Superior temporal gyrus (tissue), 1 donor: ENCODE measurements at regions not wholly inside any gene's neighbourhood (a gene's known extent, or its start where the extent isn't known, plus 50 kb on each side); places are given as distances from the start of the nearest gene placed in this dataset.
"Not testable (repeated sequence)": the region's sequence is repeated elsewhere in the genome, so short reads cannot be mapped to it uniquely, and the experiment has no call there.

Experiments used
- DNase-seq: peaks from one replicate; pipeline ENCODE4 v3.0.0-alpha.2; 2016; ENCODE audit errors: extremely low spot score

GRCh38 chr5:36426070-36426469 is 124.4 kb upstream of the RANBP3L start:
- DNase-seq, result not testable (repeated sequence)

DNA sequence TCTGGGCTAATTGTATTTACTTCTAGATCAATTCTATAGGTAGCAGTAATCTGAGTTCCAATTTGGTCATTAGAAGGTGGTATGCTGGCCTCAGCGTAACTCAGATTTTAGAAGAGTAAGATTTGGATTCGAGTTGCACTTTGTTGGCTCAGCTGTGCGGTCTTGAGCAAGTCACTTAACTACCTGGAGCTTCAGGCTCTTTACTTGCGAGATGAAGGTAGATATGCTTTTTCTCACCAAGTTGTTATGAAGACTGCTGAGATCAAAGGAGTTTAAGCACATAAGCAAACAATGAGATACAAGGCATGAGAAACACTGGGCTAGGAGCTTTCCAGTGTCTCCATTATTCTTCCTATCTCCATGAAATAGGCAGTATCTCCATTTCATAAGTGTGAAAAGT is 133.8 kb upstream of the RANBP3L start:
- DNase-seq, result no peak

DNA sequence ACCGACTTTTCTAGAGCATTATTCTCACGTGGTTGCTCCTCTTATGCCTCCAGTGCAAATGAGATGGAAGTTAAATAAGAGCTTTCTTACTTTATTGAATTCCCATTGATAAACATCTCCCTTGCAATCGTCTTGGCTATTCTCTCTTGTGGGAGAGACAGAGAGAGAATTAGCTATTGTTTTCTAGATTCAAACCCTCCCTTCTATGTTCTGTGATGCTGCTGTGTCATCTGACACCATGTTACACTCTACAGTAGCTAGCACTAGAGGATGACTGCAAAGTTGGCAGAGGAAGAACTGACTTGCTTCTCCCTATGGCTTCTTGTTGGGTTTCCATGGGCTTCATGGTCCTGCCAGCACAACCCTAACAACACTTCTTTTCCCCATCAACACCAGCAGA is 134.6 kb upstream of the RANBP3L start:
- peak; percentile 80 for DNase-seq

GRCh38 chr5:36438765-36439561 is 137.3 kb upstream of the RANBP3L start:
- peak; percentile 49 for DNase-seq

DNA sequence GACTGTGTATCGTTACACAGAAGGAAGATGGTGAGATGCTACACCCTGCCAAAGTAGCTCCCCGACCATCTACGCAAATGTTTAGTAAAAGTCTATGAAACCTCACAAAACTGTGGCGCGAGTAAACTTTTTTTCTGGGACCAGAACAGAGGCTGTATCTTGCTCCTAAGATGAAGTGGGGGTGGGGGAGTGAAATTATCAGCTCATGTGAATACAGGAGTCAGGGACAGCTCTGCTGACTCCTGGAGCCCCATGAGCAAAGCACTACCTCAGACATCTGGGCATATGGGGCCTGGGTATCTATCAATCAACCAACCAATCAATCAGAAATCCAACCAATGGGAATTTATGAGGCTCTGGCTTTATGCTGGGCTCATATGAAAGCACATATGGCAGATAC is 138.6 kb upstream of the RANBP3L start:
- DNase-seq, result no peak

DNA sequence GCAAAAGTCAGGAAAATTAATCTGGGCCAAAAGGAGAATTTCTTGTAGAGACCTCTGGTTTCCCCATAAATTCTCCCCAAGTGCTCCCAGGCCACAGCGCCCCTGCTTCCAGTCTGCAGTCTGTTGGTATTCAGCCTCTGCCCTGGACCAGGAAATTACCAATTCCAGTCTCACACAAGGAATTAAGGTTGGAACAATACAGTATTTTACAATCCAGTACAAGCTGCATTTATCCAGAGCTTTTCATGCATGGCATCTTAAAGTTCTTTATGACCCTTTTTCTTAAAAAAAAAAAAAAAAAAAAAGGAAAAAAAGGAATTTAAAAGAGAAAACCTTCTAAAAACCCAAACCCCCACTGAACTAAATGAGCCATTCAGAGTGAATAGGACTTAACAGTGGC is 139.6 kb upstream of the RANBP3L start:
- no peak for DNase-seq

GRCh38 chr5:36442352-36442751 is 140.7 kb upstream of the RANBP3L start:
- no peak for DNase-seq

GRCh38 chr5:36442796-36443195 is 141.1 kb upstream of the RANBP3L start:
- no peak for DNase-seq

GRCh38 chr5:36443941-36444340 is 142.2 kb upstream of the RANBP3L start:
- no peak for DNase-seq

DNA sequence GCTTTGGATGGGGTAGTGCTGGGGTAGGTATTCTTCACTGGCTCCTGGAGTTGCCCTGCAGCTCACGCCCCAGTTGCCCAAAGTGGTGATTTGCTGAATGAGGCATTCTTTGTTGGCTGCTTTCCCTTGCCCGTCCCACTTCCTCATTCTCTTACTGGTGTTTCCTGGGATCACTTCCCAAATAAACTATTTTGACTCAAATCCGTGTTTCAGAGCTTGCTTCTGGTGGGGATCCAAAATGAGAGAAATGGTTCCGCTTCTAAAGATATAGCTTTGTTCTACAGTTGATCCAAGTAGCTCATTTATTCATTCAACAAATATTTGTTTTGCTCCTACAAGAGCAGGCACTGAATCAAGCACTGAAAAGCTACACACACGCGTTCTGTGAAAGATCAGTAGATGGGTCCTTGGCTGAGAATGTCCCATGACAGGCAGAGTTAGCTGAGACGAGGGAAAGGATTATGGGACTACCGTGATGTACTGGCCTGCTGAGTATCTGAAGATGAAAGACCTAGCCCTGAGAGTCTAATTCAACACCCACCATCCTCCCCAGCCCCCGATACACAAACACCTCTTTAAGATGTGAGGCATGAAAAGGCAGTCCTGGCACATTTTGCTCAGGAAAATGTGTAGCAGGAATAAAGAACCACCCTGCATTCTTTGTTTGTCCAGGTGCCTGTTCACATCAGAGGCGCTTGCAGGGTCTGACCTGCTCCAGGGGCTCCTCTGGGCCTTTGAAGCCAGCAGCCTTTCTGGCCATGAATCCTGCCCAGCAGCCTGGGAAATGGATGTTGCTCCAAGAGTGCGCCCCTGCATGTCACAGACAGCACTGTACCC is 143.1 kb upstream of the RANBP3L start:
- DNase-seq, result peak; percentile 46

GRCh38 chr5:36447776-36448175 is 146.1 kb upstream of the RANBP3L start:
- no peak for DNase-seq

- DNase-seq, result no peak
Measured at GRCh38 chr5:36450229-36451014, 148.7 kb upstream of the RANBP3L start.

GRCh38 chr5:36452424-36453006 is 150.8 kb upstream of the RANBP3L start:
- no peak for DNase-seq

DNA sequence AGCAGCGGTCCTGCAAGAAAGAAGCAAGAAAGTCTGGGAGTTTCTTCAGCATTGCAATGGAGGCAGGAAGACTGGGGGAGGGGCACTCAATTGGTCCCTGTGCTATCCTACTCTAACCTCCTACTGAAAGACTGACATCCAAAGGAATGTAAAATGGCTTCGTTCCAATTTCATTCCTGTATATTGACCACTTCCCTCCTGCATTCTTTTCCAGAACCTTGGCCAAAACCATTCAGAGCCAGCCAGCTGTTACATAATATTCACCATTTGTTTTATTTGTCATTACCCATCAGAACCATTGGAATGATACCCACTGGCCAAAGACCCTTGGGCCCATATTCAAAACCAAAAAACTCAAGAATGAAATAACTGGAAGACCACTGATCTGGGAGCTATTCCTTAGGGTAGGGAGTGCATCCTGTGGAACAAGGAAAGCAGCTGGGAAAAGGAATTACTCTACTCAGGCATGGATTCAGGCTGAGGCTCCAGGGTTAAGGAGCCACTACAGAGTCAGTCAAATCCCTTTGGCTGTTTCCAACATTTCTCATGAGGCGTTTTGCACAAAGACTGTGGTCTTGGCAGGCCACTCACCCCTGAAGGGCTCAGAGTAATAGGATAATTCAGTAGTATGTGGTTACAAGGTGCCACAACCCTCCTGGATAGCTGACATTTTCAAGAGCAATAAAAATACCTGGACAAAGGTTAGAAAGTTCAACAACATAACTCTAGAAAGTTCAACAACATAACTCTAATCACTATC is 148.7 kb upstream of the SLC1A3 start:
- no peak for DNase-seq

GRCh38 chr5:36458746-36459145 is 147.7 kb upstream of the SLC1A3 start:
- DNase-seq, result no peak

GRCh38 chr5:36459176-36460135 is 146.9 kb upstream of the SLC1A3 start:
- DNase-seq, result no peak

DNA sequence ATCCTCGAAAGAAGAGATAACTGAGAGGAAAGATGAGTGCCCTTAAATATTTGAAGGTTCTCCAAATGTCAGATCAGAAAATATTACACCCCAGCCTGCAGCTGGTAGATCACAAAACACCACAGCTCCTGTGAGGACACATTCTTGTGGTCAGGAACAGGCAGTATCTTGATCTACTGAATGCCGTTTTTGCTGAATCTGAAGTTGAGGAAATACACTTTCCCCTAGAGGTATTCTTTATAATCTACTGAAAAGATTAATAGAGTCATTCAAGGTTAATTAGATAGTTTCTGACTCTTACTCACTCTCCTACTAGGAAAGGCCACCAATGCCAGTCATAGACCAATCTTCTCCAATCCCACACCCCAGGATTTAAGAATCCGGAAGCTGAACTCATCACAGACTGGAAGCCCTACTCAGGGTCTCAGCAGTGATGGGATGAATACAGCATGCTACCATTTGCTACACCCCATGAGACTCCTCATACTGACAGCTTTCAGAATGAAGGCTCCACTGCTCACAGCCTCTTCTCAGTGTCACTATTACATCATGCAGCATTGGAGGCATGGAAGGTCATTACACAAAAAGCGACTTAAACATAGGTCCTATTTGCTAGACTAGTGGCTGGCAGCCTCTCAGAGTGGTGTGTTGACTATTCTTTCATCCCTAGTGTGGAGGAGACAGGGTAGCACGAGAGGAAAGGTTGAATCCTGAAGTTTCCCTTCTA is 143.9 kb upstream of the SLC1A3 start:
- no peak for DNase-seq

GRCh38 chr5:36475942-36476341 is 130.5 kb upstream of the SLC1A3 start:
- not testable (repeated sequence) for DNase-seq

- no peak for DNase-seq
Measured at GRCh38 chr5:36478646-36479317, 127.6 kb upstream of the SLC1A3 start.
